Body of pancreas (tissue), 4 donors: ENCODE measurements at regions not wholly inside any gene's neighbourhood (a gene's known extent, or its start where the extent isn't known, plus 50 kb on each side); places are given as distances from the start of the nearest gene placed in this dataset.

ENCODE experiments used
- ATAC-seq: fragments of 150-250 bp; one replicate; pipeline ENCODE4 v1.9.1; 2016
- DNase-seq, 4 donors: peaks; one replicate each; pipeline ENCODE4 v3.0.0-alpha.2; 2019
- H3K27ac ChIP-seq, 4 donors: fragments of 200-600 bp; sonication (generic); 1 replicate in 3 of 4; 2 replicates in 1 of 4; pipeline versions ENCODE4 v1.5.1 to v1.6.1; 2016 to 2019; ENCODE audit warnings: mild to moderate bottlenecking in 1 of 4, mixed read lengths in 1 of 4, moderate library complexity in 1 of 4
- H3K27me3 ChIP-seq, 2 donors: fragments of 200-600 bp; sonication (generic); one replicate each; pipeline ENCODE4 v1.6.0; 2016; ENCODE audit warnings: mild to moderate bottlenecking in 1 of 2
- H3K36me3 ChIP-seq, 2 donors: fragments of 200-600 bp; sonication (generic); replicated peaks in 1 of 2; 2 replicates each; pipeline ENCODE4 v1.5.1; 2016; ENCODE audit warnings: low read depth in 2 of 2; ENCODE audit not compliant: insufficient read depth in 1 of 2
- H3K4me1 ChIP-seq: fragments of 200-600 bp; sonication (generic); one replicate; pipeline ENCODE4 v1.6.0; 2016
- H3K4me3 ChIP-seq, 2 donors: fragments of 200-600 bp; sonication (generic); 1 replicate in 1 of 2; 2 replicates in 1 of 2; pipeline ENCODE4 v1.5.1; 2016 to 2019
- H3K9me3 ChIP-seq, 3 donors: fragments of 200-600 bp; sonication (generic); 1 replicate in 2 of 3; 2 replicates in 1 of 3; pipeline ENCODE4 v1.5.1; 2016
- CTCF ChIP-seq, 7 experiments: fragments of 450-650 bp in 4 of 7; fragments of 200-600 bp in 3 of 7; sonication (generic) in 3 of 7; IDR thresholded peaks; one replicate each; pipeline ENCODE4 v1.5.1; 2016 to 2019; ENCODE audit warnings: antibody characterized with exemption in 7 of 7
- POLR2A ChIP-seq, 3 donors: fragments of 450-650 bp; IDR thresholded peaks; one replicate each; pipeline ENCODE4 v1.6.1; 2016; ENCODE audit warnings: antibody characterized with exemption in 3 of 3, mild to moderate bottlenecking in 2 of 3
- WGBS, 2 donors: methylation state at CpG; one replicate each; pipeline ENCODE4 v1.1.5; 2017; 5-methylcytosine and 5-hydroxymethylcytosine counted together
- intact Hi-C: fragments of 100-400 bp; cut with DNase I; formaldehyde crosslinking; loops from one replicate; pipeline ENCODE4 v1.15.1; 2023

- intact Hi-C loops: no loop called here
- 38 to 40% methylated on average over 1 of the region's 1 CpG for WGBS, 2 donors
- DNase-seq: no peak
- Histone ChIP-seq H3K4me3 (no peak overlapping the region), H3K27me3 (no peaks in the 10 kb centered on the region), H3K27ac (no peak overlapping the region), H3K9me3 (no peaks in the 10 kb centered on the region), H3K4me1 (no peaks in the 10 kb centered on the region), H3K36me3 (no peaks in the 10 kb centered on the region)
- no peak for ATAC-seq
- TF ChIP-seq POLR2A (IDR thresholded peaks at IDR 0.05) (no peak), CTCF (IDR thresholded peaks at IDR 0.05) (no peak)
Observed at GRCh38 chr10:108392286-108392685, 1227.8 kb upstream of the SORCS1 start.

DNA sequence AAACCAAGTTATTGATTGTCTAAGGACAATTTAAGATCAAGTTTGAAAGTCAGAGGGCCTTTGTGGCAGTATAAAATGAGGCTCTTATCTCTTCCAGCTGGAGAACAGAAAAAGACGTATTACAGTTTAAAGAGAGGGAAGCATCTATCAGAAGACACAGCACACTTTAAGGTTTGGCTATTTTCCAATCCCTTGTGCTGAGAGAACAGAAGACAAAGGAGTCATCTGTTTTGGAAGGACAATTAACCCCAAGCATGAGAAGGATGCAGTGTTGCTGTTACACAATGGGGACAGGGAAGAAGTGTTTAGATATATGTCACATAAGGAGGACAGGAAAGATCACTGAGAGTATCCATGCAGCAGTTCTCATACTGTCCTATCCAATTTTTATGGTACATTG is 1224.2 kb upstream of the SORCS1 start:
- TF ChIP-seq POLR2A (IDR thresholded peaks at IDR 0.05) (no peak), CTCF (IDR thresholded peaks at IDR 0.05) (no peak)
- intact Hi-C loops: no loop called here
- Histone ChIP-seq H3K4me3 (no peak overlapping the region), H3K27me3 (no peaks in the 10 kb centered on the region), H3K4me1 (no peaks in the 10 kb centered on the region), H3K9me3 (no peaks in the 10 kb centered on the region), H3K36me3 (no peaks in the 10 kb centered on the region), H3K27ac (no peak overlapping the region)
- 17 to 33% methylated on average over 1 of the region's 1 CpG for WGBS, 2 donors
- DNase-seq: no peak
- ATAC-seq: no peak

GRCh38 chr10:108385963-108386362 is 1221.5 kb upstream of the SORCS1 start:
- Histone ChIP-seq H3K9me3 (no peaks in the 10 kb centered on the region), H3K4me3 (no peak overlapping the region), H3K27me3 (no peaks in the 10 kb centered on the region), H3K36me3 (no peaks in the 10 kb centered on the region), H3K4me1 (no peaks in the 10 kb centered on the region), H3K27ac (no peak overlapping the region)
- WGBS, 2 donors: 71 to 76% methylated on average over 3 of the region's 3 CpGs
- DNase-seq (no peak), ATAC-seq (no peak)
- intact Hi-C loops: no loop called here
- TF ChIP-seq POLR2A (IDR thresholded peaks at IDR 0.05): no peak
- no peak for TF ChIP-seq CTCF (IDR thresholded peaks at IDR 0.05)

DNA sequence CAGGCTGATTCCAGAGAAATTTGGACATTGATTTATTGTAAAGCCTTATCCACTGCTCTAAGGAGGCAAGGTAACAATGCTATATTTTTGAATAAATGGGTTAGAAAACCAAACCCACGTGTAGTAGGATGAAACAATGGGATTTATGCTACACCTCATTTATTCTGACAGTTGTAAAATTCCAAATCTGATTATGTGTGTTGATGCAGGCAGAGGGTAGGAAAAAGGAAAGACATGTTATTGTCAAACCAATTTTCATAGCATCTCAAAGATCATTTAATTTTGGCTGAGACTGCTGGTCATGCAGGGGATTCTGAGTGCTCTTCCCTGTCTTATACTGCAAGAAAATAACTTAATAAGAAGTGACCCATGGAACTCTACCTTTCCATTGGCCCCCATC is 1219.9 kb upstream of the SORCS1 start:
- Histone ChIP-seq H3K9me3 (no peaks in the 10 kb centered on the region), H3K4me1 (no peaks in the 10 kb centered on the region), H3K27me3 (no peaks in the 10 kb centered on the region), H3K36me3 (no peaks in the 10 kb centered on the region), H3K4me3 (no peak overlapping the region), H3K27ac (no peak overlapping the region)
- no peak for DNase-seq
- no peak for TF ChIP-seq CTCF (IDR thresholded peaks at IDR 0.05)
- no peak for TF ChIP-seq POLR2A (IDR thresholded peaks at IDR 0.05)
- WGBS, 2 donors: 31 to 60% methylated on average over 1 of the region's 1 CpG
- intact Hi-C loops: no loop called here
- ATAC-seq: no peak

DNA sequence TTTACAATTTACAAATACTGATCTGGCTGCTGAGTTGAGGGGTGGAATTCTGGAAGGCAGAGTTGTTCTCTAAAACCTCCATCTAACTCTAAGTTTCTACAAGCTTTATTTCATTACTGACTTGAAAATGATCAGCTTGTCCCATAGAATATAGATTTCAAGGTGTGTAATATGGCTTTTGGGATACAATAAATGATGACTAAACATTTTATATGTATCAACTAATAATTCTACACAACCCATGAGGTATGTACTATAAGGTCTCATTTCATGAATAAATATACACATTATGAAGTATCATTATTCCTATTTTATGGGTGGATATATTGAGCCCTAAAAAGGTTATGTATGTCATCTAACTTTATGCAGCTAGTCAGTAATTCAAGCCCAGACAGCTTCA is 1214.3 kb upstream of the SORCS1 start:
- Histone ChIP-seq H3K27ac (no peak overlapping the region), H3K9me3 (no peaks in the 10 kb centered on the region), H3K27me3 (no peaks in the 10 kb centered on the region), H3K4me1 (no peaks in the 10 kb centered on the region), H3K36me3 (no peaks in the 10 kb centered on the region), H3K4me3 (no peak overlapping the region)
- TF ChIP-seq POLR2A (IDR thresholded peaks at IDR 0.05): no peak
- no peak for TF ChIP-seq CTCF (IDR thresholded peaks at IDR 0.05)
- intact Hi-C loops: no loop called here
- DNase-seq: no peak
- ATAC-seq: no peak
